NCI-H1092 (cell line): ENCODE measurements at regions not wholly inside any gene's neighbourhood (a gene's known extent, or its start where the extent isn't known, plus 50 kb on each side); places are given as distances from the start of the nearest gene placed in this dataset.
"Not testable (repeated sequence)": the region's sequence is repeated elsewhere in the genome, so short reads cannot be mapped to it uniquely, and the experiment has no call there.

Experiments used
- DNase-seq: peaks from one replicate; lab custom pipeline; 2025; lab: John Stamatoyannopoulos, UW

DNA sequence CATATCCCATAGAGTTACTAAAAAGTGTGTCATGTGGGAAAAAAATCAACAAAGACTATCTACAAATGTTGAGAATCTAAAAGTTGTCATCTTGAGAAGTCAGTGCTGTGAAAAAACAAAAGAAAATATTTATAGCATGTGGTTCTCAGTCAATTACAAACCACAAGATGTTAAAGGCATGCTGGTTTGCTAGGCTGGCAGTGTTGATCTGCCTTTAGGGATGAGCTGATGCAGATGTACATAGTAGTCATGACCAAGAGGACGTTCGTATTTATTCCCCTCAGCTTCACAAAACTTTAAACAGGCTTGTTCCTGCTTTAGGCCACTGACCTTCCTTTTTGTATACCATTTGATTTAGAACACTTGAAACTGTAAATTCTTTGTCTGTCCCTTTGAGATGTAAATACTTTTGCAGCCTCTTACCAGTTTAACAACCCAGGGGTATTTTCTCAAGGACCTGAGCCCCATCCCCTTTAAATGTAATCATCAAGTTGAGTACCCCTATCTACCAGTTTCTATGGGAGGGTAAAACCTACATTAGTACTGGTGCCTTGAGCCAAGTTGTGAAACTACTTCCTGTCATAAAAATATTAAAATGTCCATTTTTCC is 446.6 kb downstream of the KCNJ18 start:
- DNase-seq: no peak

DNA sequence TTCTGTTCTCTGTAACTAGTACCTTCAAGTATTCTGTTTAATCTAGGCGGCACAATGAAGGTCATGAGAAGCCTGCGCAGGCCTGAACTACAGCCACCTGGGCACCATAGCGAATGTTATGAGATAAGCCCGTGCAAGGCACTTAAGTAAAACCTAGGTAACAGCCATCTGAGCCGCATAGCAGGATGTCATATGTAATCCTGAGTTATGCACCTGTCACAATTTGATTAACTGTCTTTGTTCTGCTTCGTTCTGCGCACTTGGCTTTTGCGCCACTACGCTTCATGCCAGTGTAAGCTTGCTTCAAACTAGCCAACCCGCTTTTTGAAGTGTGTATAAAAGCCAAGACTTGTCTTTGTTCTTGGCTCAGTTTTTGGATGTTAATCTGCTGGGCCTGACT is 449.8 kb downstream of the KCNJ18 start:
- DNase-seq: no peak

DNA sequence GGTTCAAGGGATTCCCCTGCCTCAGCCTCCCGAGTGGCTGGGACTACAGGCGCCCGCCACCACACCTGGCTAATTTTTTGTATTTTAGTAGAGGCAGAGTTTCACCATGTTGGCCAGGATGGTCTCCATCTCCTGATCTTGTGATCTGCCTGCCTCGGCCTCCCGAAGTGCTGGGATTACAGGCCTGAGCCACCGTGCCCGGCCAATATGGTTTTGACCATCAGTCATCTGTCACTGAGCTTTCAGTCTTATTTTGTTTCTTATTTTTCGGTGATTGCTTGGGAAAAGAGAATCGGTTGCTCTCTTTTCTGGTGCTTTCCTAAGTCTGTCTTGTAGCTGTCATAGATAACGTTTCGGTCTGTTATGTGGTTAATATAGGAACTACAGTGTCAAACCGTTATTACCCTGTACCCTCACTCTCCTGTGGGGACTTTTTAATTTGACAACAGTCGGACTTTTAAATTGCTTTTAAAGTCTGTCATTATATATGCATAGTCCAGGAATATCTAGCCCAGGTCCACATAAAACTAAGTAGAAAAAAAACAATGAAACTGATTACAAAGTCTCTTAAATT is 453.4 kb downstream of the KCNJ18 start:
- no peak for DNase-seq

DNA sequence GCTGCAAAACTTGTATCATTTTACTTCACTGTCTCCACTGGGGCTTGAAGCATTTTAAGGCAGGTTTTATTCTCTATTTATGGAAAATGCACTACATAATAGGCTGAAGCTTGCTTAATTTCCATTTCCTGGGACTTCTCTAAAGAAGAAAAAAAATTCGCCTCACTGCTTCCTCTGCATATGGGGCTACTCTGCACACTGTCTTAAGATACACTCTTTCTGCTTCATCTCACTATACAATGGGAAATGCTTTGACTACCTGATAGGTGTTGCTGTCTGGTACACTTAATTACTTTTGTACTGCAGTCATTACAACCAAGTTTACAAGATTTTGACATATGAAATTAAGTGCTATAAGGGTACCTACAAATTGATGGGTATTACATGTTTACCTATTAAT is 466.0 kb downstream of the KCNJ18 start:
- no peak for DNase-seq

DNA sequence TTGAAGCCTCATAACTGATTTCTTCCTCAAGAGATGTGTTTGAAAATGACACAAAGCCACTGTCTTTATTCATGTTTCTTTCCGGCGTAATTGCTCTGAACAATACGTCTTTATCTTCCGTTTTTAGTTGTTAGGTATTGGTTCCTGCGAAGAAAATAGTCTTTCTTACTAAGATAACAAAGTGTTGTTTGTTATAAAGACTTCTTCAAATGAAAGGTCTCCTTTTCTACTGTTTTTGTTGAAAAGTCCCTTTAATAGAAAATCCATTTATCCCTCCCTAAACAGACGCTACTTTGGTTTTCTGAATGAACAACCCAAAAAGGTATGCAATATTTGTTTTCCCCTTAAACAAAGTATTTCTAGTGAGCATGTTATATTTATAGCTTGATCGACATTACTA is 469.1 kb downstream of the KCNJ18 start:
- no peak for DNase-seq

DNA sequence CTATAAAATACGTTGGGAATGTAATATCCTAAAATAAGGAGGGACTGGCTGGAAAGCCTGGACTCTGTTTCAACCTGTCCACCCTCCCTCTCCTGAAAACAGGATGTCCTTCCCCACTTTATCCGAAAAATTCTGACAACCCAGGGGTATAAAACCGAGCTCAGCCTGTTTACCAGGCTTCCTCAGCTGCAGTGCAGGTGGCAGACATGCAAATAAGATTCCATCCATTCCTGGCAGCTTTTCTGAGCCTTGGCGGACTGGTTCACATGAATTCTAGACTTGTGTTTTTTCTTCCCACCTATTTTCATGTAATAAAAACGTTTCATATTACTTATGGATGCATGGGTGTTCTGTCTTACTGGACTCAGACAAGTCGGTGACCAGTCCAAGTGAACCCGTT is 479.3 kb downstream of the KCNJ18 start:
- no peak for DNase-seq

DNA sequence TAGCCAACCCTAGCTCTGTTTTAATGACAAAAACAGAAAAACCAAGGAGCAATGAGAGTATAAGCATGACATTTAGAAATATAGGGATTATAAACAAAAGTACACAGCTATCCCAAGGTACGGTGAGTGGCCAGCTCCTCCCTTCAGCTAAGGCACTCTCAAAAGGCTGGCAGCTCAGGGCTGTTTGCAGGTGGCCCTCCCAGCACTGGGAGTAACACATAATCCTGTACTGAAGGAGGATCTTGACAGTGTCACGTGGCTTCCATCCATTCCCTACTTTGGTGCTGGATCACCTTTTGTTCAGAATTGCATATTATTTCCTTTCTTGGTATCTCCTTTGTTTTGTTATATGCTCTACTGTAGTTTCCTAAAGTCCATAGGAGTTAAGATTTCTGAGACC is 500.8 kb downstream of the KCNJ18 start:
- no peak for DNase-seq

DNA sequence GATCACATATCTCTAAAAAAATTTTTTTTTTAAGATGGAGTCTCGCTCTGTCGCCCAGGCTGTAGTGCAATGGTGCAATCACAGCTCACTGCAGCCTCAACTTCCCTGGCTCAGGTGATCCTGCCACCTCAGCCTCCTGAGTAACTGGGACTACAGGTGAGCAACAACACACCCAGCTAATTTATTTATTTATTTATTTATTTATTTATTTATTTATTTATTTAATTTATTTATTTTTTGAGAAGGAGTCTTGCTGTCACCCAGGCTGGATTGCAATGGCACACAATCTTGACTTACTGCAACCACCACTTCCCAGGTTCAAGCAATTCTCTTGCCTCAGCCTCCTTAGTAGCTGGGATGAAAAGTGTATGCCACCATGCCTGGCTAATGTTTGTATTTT is 507.9 kb downstream of the KCNJ18 start:
- not testable (repeated sequence) for DNase-seq

DNA sequence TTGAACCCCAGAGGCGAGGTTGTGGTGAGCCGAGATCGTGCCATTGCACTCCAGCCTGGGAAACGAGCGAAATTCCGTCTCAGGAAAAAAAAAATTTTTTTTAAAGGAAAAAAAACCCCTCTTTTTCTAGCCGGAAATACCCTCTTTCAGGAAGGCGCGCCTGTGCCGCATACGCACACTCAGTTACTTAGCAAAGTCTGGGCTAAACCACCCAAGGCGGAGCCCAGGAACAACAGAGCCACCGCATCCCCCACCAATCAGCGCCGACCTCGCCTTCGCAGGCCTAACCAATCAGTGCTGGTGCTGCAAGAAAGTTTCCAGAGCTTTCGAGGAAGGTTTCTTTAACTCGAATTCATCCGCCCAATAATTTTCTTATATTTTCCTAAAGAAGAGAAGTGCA is 510.4 kb downstream of the KCNJ18 start:
- no peak for DNase-seq

DNA sequence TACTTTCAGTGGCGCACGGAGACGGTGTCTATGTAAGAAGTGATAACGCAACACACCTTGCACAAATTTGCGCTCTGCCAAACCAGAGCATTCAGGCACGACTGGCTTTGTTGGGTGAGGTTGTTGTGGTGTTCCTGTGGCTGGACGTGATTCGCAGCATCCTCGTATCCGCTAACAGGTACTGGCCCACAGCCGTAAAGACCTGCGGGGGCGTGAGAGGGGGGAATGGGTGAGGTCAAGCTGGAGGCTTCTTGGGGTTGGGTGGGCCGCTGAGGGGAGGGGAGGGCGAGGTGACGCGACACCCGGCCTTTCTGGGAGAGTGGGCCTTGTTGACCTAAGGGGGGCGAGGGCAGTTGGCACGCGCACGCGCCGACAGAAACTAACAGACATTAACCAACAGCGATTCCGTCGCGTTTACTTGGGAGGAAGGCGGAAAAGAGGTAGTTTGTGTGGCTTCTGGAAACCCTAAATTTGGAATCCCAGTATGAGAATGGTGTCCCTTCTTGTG is 510.9 kb downstream of the KCNJ18 start:
- no peak for DNase-seq

DNA sequence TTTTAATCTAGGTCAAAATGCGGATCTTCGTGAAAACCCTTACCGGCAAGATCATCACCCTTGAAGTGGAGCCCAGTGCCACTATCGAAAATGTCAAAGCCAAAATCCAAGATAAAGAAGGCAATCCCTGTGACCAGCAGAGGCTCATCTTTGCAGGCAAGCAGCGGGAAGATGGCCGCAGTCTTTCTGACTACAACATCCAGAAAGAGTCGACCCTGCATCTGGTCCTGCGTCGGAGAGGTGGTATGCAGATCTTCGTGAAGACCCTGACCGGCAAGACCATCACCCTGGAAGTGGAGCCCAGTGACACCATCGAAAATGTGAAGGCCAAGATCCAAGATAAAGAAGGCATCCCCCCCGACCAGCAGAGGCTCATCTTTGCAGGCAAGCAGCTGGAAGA is 511.8 kb downstream of the KCNJ18 start:
- DNase-seq: not testable (repeated sequence)

DNA sequence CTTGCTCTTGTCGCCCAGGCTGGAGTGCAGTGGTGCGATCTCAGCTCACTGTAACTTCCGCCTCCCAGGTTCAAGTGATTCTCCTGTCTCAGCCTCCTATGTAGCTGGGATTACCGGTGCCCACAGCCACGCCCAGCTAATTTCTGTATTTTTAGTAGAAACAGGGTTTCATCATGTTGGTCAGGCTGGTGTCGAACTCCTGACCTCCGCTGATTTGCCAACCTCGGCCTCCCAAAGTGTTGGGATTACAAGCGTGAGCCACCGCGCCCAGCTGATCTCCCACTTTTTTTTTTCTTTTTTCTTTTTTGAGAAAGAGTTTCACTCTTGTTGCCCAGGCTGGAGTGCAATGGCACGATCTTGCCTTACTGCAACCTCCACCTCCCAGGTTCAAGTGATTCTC is 517.9 kb downstream of the KCNJ18 start:
- not testable (repeated sequence) for DNase-seq

DNA sequence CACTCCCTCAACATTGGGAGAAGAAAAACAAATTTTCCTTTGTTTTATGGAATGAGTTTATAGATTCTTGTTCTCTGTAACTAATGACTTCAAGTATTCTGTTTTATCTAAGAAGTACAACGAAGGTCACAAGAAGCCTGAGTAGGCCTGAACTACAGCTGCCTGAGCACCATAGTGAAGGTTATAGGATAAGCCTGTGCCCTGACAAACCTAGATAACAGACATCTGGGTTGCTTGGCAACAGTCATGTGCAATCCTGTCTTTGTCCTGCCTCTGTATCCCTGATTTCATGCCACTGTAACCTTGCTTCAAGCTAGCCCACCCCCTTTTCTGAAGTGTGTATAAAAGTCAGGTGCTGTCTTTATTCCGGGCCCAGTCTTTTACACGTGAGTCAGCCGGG is 520.8 kb downstream of the KCNJ18 start:
- not testable (repeated sequence) for DNase-seq

DNA sequence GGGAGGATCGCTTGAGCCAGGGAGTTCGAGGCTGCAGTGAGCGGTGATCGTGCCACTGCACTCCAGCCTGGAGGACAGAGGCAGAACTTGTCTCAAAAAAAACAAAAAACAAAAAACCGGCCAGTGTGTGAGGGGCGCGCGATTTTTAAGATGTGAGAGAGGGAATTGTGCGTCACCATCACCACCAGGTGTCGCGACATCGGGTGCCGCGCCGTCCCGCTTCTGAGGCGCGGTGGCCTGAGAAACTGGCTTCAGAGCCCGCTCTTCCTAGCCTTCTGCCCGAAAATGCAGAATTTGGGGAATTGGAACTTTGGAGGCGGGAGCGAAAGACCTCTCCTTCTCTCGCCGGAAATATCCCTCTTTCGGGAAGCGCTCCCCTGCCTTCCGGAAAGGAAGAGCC is 524.8 kb downstream of the KCNJ18 start:
- DNase-seq: no peak

DNA sequence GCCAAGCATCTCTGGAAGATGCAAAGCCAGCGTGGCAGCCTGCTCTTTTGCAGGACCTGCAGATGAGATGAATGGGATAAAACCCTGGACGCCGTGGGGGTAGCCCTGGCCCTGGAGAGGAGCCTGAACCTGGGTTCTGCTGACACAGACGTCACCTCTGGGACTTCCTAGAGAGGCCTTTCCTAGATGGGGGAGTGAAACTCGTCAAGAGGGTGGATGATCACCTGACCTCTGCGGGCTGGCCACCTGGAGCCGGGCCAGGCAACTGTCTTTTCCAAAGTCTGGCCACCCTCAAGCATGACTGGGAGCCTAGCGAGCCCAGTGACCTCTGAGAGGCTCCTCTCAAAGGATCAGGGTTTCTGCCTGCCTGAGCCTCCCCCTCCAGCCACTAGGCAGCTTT is 529.0 kb downstream of the KCNJ18 start:
- no peak for DNase-seq

DNA sequence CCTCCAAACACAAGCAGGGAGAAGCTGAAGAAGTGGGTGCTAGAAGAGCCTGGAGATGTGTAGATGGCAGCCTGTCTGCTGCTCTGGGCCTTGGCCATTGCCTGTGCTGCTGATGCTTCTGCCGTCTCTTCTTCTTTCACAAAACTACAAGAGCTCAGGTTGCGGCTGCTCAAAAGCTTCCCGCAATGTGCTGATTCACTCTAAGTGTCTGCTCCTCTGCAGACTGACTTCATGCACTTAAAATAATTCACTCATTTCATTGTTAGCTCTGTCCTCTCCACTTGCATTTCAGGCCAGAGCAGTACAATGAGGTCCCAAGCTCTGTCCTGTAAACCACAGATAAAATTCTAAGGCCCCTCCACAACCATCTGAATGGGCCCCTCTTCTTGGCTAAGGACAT is 534.2 kb downstream of the KCNJ18 start:
- not testable (repeated sequence) for DNase-seq

DNA sequence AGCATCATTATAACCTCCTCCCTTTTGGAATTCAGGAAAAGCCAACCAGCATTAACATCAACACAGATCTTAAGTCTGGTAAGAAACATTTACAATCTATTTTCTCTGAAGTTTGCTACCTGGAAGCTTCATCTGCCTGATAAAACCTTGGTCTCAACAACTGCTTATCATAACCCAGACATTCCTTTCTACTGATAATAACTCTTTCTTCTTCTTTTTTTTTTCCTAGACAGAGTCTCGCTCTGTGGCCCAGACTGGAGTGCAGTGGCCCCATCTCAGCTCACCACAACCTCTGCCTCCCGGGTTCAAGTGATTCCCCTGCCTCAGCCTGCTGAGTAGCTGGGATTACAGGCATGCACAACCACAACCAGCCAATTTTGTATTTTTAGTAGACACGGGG is 534.6 kb downstream of the KCNJ18 start:
- DNase-seq: not testable (repeated sequence)

DNA sequence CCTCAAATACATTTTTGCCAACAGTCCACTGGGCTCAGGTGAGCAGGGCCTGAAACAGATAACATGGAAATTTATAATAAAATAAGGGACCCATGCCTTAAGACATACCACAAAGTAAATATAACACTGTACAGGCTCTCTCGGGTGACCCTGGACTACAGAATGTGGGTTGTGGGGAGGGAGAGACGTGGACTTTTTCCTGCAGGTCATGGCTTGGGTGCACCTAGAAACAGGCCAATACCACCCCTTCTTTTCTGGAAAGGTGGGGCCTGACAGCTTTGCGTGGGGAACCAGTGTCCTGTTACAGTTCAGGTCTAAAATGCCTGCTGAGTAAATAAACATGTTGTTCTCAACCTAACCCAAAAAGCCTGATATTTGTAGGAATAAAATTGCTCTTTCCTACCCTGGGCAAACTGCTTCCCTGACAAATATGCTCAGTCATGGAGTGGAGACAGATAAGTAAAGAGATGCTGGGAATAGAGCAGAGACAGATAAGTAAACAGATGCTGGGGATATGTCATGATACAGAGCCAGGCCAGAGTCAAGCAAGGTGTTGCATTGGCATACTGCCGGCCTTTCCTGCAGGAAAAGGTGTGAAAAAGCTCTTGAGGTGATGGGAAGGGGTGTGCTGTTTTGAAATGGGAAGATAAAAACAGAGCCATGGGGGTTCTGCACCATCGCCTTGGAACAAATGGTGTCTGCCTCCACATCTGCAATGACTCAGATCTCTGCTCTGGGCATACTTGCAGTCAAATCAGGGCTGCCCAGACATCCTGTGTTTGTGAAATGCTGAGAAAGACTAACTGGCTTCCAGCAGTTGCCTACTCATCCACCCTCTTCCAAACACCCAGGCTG is 535.6 kb downstream of the KCNJ18 start:
- DNase-seq: not testable (repeated sequence)

DNA sequence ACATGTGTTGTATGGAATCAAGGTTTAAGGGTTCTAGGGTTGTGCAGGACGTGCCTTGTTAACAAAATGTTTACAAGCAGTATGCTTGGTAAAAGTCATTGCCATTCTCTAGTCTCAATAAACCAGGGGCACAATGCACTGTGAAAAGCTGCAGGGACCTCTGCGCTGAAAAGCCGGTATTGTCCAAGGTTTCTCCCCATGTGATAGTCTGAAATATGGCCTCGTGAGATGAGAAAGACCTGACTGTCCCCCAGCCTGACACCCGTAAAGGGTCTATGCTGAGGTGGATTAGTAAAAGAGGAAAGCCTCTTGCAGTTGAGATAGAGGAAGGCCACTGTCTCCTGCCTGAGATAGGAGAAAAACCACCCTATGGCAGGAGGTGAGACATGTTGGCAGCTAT is 537.5 kb downstream of the KCNJ18 start:
- DNase-seq: not testable (repeated sequence)

DNA sequence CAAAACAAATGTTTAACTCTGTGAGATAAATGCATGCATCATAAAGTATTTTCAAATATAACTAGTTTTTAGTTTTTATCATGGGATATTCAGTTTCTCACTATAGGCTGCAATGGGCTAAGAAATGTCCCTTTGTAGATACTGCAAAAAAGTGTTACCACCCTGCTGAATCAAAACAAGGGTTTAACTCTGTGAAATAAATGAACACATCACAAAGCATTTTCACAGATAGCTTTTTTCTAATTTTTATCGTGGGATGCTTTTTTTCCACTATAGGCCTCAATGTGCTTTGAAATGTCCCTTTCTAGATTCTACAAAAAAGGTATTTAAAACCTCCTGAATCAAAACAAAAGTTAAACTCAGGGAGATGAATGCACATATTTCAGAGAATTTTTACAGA is 541.1 kb downstream of the KCNJ18 start:
- DNase-seq: no peak

DNA sequence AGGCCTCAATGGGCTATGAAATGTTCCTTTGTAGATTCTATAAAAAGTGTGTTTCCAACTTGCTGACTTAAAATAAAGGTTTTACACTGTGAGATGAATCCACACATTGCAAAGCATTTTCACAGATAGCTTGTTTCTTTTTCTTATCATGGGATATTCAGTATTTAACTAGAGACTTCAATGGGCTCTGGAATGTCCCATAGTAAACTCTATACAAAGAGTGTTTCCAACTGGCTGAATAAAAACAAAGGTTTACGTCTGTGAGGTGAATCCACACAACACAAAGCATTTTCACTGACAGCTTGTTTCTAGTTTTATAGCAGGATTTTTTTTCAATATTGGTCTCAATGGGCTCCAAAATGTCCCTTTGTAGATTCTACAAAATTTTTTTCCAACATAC is 550.1 kb downstream of the KCNJ18 start:
- DNase-seq: no peak

DNA sequence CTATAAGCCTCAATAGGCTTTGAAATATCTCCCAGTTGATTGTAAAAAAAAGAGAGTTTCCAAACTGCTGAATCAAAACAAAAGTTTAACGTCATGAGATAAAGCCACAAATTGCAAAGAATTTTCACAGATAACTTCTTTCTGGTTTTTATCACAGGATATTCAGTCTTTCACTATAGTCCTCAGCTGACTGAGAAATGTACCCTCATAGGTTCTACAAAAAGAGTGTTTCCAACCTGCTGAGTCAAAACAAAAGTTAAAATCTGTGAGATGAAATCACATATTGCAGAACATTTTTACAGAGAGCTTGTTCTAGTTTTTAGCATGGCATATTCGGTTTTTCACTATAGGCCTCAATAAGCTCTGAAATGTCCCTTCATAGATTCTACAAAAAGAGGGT is 559.2 kb downstream of the KCNJ18 start:
- DNase-seq: no peak

DNA sequence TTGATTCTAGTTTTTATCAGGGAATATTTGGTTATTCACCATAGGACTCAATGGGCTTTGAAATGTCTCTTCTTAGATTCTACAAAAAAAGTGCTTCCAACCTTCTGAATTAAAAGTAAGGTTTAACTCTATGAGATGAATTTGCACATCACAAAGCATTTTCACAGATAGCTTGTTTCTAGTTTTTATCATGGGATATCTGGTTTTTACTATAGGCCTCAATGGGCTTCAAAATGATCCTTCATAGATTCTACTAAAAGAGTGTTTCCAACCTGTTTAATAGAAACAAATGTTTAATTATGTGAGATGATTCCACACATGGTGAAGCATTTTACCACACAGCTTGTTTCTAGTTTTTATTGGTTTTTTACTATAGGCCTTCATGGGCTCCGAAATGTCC is 560.7 kb downstream of the KCNJ18 start:
- no peak for DNase-seq
